T-cell (primary cell): ENCODE measurements at regions not wholly inside any gene's neighbourhood (a gene's known extent, or its start where the extent isn't known, plus 50 kb on each side); places are given as distances from the start of the nearest gene placed in this dataset.

Experiments
- ATAC-seq, 4 experiments: fragments of 200-7000 bp in 3 of 4; fragments of 150-1000 bp in 1 of 4; cut with Tn5 transposase; replicated peaks in 1 of 4; 1 replicate in 3 of 4; 2 replicates in 1 of 4; pipeline ENCODE4 v1.10.0; 2021; ENCODE audit warnings: moderate library complexity in 3 of 4, mild to moderate bottlenecking in 2 of 4, moderate number of reproducible peaks in 1 of 4
- CTCF ChIA-PET, 2 donors: fragments of 300-600 bp; sonication (Branson Sonifier 250); formaldehyde crosslinking; loops; one replicate each; lab custom pipeline; 2022; ENCODE audit warnings: antibody characterized with exemption in 2 of 2; lab: Charles Lee
- POLR2A ChIA-PET, 2 donors: fragments of 300-600 bp; sonication (Branson Sonifier 250); formaldehyde crosslinking; loops; one replicate each; lab custom pipeline; 2022; ENCODE audit warnings: antibody characterized with exemption in 2 of 2; lab: Charles Lee
- DNase-seq, 35 experiments: peaks; one replicate each; pipeline versions ENCODE4 v3.0.0 to v3.0.0-alpha.2; 2013 to 2023
- H3K27ac ChIP-seq: one replicate; pipeline ENCODE4 v1.5.1; 2013; ENCODE audit warnings: low read length
- H3K27me3 ChIP-seq, 2 experiments: replicated peaks in 1 of 2; 1 replicate in 1 of 2; 2 replicates in 1 of 2; pipeline versions ENCODE4 v1.6.1 to v1.7.0; 2013; ENCODE audit warnings: low read length in 1 of 2, mixed read lengths in 1 of 2; ENCODE audit not compliant: control insufficient read depth in 2 of 2, insufficient read depth in 2 of 2; ENCODE audit errors: extremely low read depth in 1 of 2
- H3K36me3 ChIP-seq, 2 donors: 1 replicate in 1 of 2; 2 replicates in 1 of 2; pipeline versions ENCODE4 v1.6.1 to v1.7.0; 2013; ENCODE audit warnings: low read length in 1 of 2; ENCODE audit not compliant: control insufficient read depth in 2 of 2, insufficient read depth in 1 of 2; ENCODE audit errors: extremely low read depth in 1 of 2
- H3K4me1 ChIP-seq, 2 experiments: 1 replicate in 1 of 2; 2 replicates in 1 of 2; pipeline versions ENCODE4 v1.6.1 to v1.7.0; 2013; ENCODE audit warnings: low read length in 2 of 2, mixed read lengths in 1 of 2; ENCODE audit not compliant: insufficient read depth in 2 of 2, control insufficient read depth in 1 of 2; ENCODE audit errors: extremely low read depth in 1 of 2
- H3K4me3 ChIP-seq, 2 donors: 1 replicate in 1 of 2; 2 replicates in 1 of 2; pipeline versions ENCODE4 v1.5.1 to v1.7.0; 2013; ENCODE audit warnings: mild to moderate bottlenecking in 2 of 2, low read length in 1 of 2, moderate library complexity in 1 of 2; ENCODE audit not compliant: control insufficient read depth in 1 of 2; ENCODE audit errors: extremely low read depth in 1 of 2
- H3K9me3 ChIP-seq: 2 replicates; pipeline ENCODE4 v1.7.0; 2013
- H3K27ac Mint-ChIP-seq, 2 donors: one replicate each; pipeline ENCODE4 v1.8.0; 2020 to 2021; ENCODE audit warnings: mild to moderate bottlenecking in 2 of 2, mixed read lengths in 2 of 2
- H3K27me3 Mint-ChIP-seq, 2 donors: one replicate each; pipeline ENCODE4 v1.8.0; 2021 to 2022; ENCODE audit warnings: mixed read lengths in 2 of 2
- H3K36me3 Mint-ChIP-seq: one replicate; pipeline ENCODE4 v1.8.0; 2021; ENCODE audit warnings: mixed read lengths
- H3K4me1 Mint-ChIP-seq, 3 donors: one replicate each; pipeline ENCODE4 v1.8.0; 2020 to 2022; ENCODE audit warnings: mixed read lengths in 3 of 3, mild to moderate bottlenecking in 1 of 3
- H3K4me3 Mint-ChIP-seq, 3 donors: one replicate each; pipeline ENCODE4 v1.8.0; 2020 to 2022; ENCODE audit warnings: mild to moderate bottlenecking in 3 of 3, mixed read lengths in 3 of 3, moderate library complexity in 3 of 3
- H3K9me3 Mint-ChIP-seq, 3 donors: one replicate each; pipeline ENCODE4 v1.8.0; 2020 to 2022; ENCODE audit warnings: mixed read lengths in 3 of 3
- WGBS: methylation state at CpG from one replicate; pipeline ENCODE4 v1.1.5; 2013; ENCODE audit warnings: missing lambda C conversion rate; ENCODE audit not compliant: insufficient coverage; 5-methylcytosine and 5-hydroxymethylcytosine counted together

DNA sequence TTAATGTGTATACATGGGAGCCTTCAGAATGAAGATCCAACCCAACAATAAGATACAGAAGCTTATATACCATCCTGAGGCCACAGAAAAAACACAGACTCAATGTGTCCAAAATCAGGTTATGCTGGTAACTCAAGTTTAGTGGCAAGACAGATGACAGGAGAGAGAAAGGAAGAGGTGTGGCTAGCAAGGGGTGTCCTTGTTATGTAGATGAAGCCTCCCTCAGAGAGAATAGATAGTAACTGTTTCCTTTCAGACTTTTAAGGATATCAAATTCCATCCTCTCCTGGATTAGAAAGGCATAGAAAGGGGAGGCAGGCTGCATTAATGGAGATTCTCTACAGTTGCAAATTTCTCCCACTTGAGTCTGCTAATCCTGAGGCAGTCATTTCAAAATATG lies 447.4 kb downstream of the GABRB3 start:
- H3K4me3 ChIP-seq, result no peak overlapping the region
- no peak for ATAC-seq
- no peak overlapping the region for H3K27ac Mint-ChIP-seq
- no peaks in the 10 kb centered on the region for H3K4me1 ChIP-seq
- H3K36me3 Mint-ChIP-seq, result no peaks in the 10 kb centered on the region
- H3K27ac ChIP-seq, result no peak overlapping the region
- H3K9me3 Mint-ChIP-seq, result peaks cover 0 to 9% (median 6%) of the 10 kb centered on the region in 3 donors
- H3K27me3 Mint-ChIP-seq, result no peaks in the 10 kb centered on the region
- H3K36me3 ChIP-seq, result no peaks in the 10 kb centered on the region
- H3K4me3 Mint-ChIP-seq, result no peak overlapping the region
- H3K27me3 ChIP-seq, result no peaks in the 10 kb centered on the region
- ChIA-PET POLR2A (no interaction called here), CTCF (no interaction called here)
- H3K9me3 ChIP-seq, result no peaks in the 10 kb centered on the region
- DNase-seq, result no peak
- no peaks in the 10 kb centered on the region for H3K4me1 Mint-ChIP-seq

- Histone ChIP-seq H3K27me3 (no peaks in the 10 kb centered on the region), H3K4me1 (no peaks in the 10 kb centered on the region), H3K36me3 (no peaks in the 10 kb centered on the region), H3K9me3 (no peaks in the 10 kb centered on the region), H3K4me3 (no peak overlapping the region), H3K27ac (no peak overlapping the region)
- Mint-ChIP-seq H3K36me3 (no peaks in the 10 kb centered on the region), H3K27me3 (peaks cover 0 to 2% of the 10 kb centered on the region in 2 donors), H3K9me3 (peaks cover 0 to 12% (median 9%) of the 10 kb centered on the region in 3 donors), H3K4me3 (no peak overlapping the region), H3K4me1 (no peaks in the 10 kb centered on the region), H3K27ac (no peak overlapping the region)
- ChIA-PET POLR2A (no interaction called here), CTCF (no interaction called here)
- DNase-seq (no peak), ATAC-seq (no peak)
- no CpG with 5 or more reads among the region's 4 CpGs for WGBS
Measured at GRCh38 chr15:26323566-26323965, 449.3 kb downstream of the GABRB3 start.

- no peak overlapping the region for H3K4me3 ChIP-seq
- DNase-seq (no peak), ATAC-seq (no peak)
- no peaks in the 10 kb centered on the region for H3K36me3 ChIP-seq
- no peaks in the 10 kb centered on the region for H3K4me1 ChIP-seq
- no CpG with 5 or more reads among the region's 1 CpG for WGBS
- Mint-ChIP-seq H3K4me3 (no peak overlapping the region), H3K36me3 (no peaks in the 10 kb centered on the region), H3K9me3 (peaks cover 0 to 5% (median 0%) of the 10 kb centered on the region in 3 donors), H3K4me1 (no peaks in the 10 kb centered on the region), H3K27ac (no peak overlapping the region), H3K27me3 (peaks cover 0 to 2% of the 10 kb centered on the region in 2 donors)
- no peaks in the 10 kb centered on the region for H3K9me3 ChIP-seq
- H3K27ac ChIP-seq, result no peak overlapping the region
- ChIA-PET POLR2A (no interaction called here), CTCF (no interaction called here)
- no peaks in the 10 kb centered on the region for H3K27me3 ChIP-seq
Measured at GRCh38 chr15:26318689-26319088, 454.2 kb downstream of the GABRB3 start.

DNA sequence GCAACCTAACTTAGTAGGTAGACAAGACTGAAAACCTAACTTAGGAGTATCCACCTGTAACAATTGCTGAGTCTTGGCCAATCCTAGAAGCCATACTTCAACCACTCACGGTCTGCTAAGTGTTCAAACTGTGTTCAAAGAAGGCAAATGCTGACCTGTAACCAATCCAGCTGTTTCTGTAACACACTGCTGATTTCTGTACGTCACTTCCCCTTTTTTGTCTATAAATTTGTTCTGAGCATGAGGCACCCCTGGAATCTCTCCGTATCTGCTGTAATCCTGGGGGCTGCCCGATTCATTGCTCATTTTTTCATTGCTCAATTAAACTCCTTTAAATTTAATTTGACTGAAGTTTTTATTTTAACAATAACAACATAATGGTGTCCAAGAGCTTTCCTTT lies 451.4 kb upstream of the ATP10A start:
- H3K4me1 ChIP-seq, result no peaks in the 10 kb centered on the region
- ChIA-PET POLR2A (no interaction called here), CTCF (no interaction called here)
- H3K27ac ChIP-seq, result no peak overlapping the region
- no peaks in the 10 kb centered on the region for H3K36me3 ChIP-seq
- H3K4me3 Mint-ChIP-seq, result no peak overlapping the region
- no peaks in the 10 kb centered on the region for H3K9me3 ChIP-seq
- peaks cover 2 to 9% (median 5%) of the 10 kb centered on the region in 3 donors for H3K9me3 Mint-ChIP-seq
- H3K36me3 Mint-ChIP-seq, result no peaks in the 10 kb centered on the region
- 29% methylated on average over 2 of the region's 4 CpGs for WGBS
- no peaks in the 10 kb centered on the region for H3K4me1 Mint-ChIP-seq
- no peak for DNase-seq
- no peak overlapping the region for H3K27ac Mint-ChIP-seq
- ATAC-seq, result no peak
- no peaks in the 10 kb centered on the region for H3K27me3 ChIP-seq
- H3K4me3 ChIP-seq, result no peak overlapping the region
- peaks cover 0 to 2% of the 10 kb centered on the region in 2 donors for H3K27me3 Mint-ChIP-seq

- no peaks in the 10 kb centered on the region for H3K36me3 ChIP-seq
- H3K27me3 ChIP-seq, result no peaks in the 10 kb centered on the region
- H3K4me3 ChIP-seq, result no peak overlapping the region
- no peak overlapping the region for H3K27ac ChIP-seq
- DNase-seq (no peak), ATAC-seq (no peak)
- H3K4me1 Mint-ChIP-seq, result no peaks in the 10 kb centered on the region
- no peaks in the 10 kb centered on the region for H3K27me3 Mint-ChIP-seq
- H3K36me3 Mint-ChIP-seq, result no peaks in the 10 kb centered on the region
- no peak overlapping the region for H3K4me3 Mint-ChIP-seq
- no peaks in the 10 kb centered on the region for H3K4me1 ChIP-seq
- ChIA-PET POLR2A (no interaction called here), CTCF (no interaction called here)
- 67% methylated on average over 1 of the region's 4 CpGs for WGBS
- H3K27ac Mint-ChIP-seq, result no peak overlapping the region
- H3K9me3 ChIP-seq, result no peaks in the 10 kb centered on the region
- peaks cover 8 to 25% (median 17%) of the 10 kb centered on the region in 3 donors for H3K9me3 Mint-ChIP-seq
Measured at GRCh38 chr15:26311710-26312236, 448.6 kb upstream of the ATP10A start.

DNA sequence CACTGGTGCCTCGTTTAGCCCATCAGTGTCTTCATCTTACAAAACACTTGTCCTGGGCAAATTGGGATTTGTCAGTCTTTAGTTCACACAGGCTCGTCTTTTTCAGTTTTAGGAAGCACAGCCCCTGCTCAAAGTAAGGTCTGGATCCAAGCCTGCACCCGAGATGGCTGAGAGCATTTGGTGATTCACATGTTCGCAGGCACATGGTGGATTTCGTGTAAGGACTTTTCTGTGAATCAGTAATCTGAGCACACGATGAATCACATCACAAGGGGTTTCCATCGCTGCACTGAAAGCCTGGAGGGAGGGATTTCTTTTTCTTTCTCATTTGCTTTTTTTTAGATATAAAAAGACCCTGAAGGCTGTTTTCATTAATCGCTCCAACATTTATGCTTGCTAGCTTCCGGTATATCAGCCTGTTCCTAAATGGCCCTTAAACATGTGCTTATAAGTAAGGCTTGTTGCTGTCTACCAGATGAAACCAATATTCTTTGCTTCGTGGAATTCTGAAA lies 435.6 kb upstream of the ATP10A start:
- no peak overlapping the region for H3K27ac Mint-ChIP-seq
- Histone ChIP-seq H3K36me3 (no peaks in the 10 kb centered on the region), H3K27me3 (no peaks in the 10 kb centered on the region), H3K9me3 (no peaks in the 10 kb centered on the region), H3K4me3 (no peak overlapping the region), H3K27ac (no peak overlapping the region), H3K4me1 (no peaks in the 10 kb centered on the region)
- CTCF ChIA-PET, result no interaction called here
- ATAC-seq (no peak), DNase-seq (no peak)
- POLR2A ChIA-PET, result no interaction called here
- H3K9me3 Mint-ChIP-seq, result peaks cover 0 to 6% (median 0%) of the 10 kb centered on the region in 3 donors
- 66% methylated on average over 5 of the region's 10 CpGs for WGBS
- peaks cover 2 to 4% of the 10 kb centered on the region in 2 donors for H3K27me3 Mint-ChIP-seq
- H3K4me1 Mint-ChIP-seq, result no peaks in the 10 kb centered on the region
- no peaks in the 10 kb centered on the region for H3K36me3 Mint-ChIP-seq
- H3K4me3 Mint-ChIP-seq, result no peak overlapping the region
